C4-2B (cell line): ENCODE measurements at regions not wholly inside any gene's neighbourhood (a gene's known extent, or its start where the extent isn't known, plus 50 kb on each side); places are given as distances from the start of the nearest gene placed in this dataset.

Experiments used
- CTCF ChIP-seq: fragments of 450-650 bp; conservative IDR thresholded peaks from 2 replicates; pipeline ENCODE4 v1.5.1; 2017; ENCODE audit warnings: mild to moderate bottlenecking
- ZFX ChIP-seq: fragments of 450-650 bp; IDR thresholded peaks from 2 replicates; pipeline ENCODE4 v1.6.1; 2017

GRCh38 chr2:144669196-144669987, 149.5 kb upstream of the ZEB2 start:
- TF ChIP-seq CTCF (no peak), ZFX (no peak)
